GM12864 (cell line): ENCODE measurements at regions not wholly inside any gene's neighbourhood (a gene's known extent, or its start where the extent isn't known, plus 50 kb on each side); places are given as distances from the start of the nearest gene placed in this dataset.
A peak's percentile ranks its signal among the peaks of the same experiment; 100 is the strongest.

Experiments
- DNase-seq: peaks from one replicate; pipeline ENCODE4 v3.0.0-alpha.2; 2011; ENCODE audit warnings: low read depth
- H3K4me3 ChIP-seq: 2 replicates; pipeline ENCODE4 v1.5.1; 2011; ENCODE audit warnings: mild to moderate bottlenecking, low read depth, low read length, control low read depth
- CTCF ChIP-seq: IDR thresholded peaks from 2 replicates; pipeline ENCODE4 v1.5.1; 2011; ENCODE audit warnings: low read depth, mild to moderate bottlenecking, moderate library complexity, low read length, control low read depth, inconsistent platforms; ENCODE audit errors: missing control alignments

GRCh38 chr16:17566656-17567450, 96.1 kb upstream of the XYLT1 start:
- TF ChIP-seq CTCF = no peak
- DNase-seq = no peak
- H3K4me3 ChIP-seq = no peak overlapping the region

- no peak overlapping the region for H3K4me3 ChIP-seq
- no peak for DNase-seq
- no peak for TF ChIP-seq CTCF
Measured at GRCh38 chr16:17566075-17566474, 95.3 kb upstream of the XYLT1 start.

GRCh38 chr16:17565605-17566004, 94.8 kb upstream of the XYLT1 start:
- H3K4me3 ChIP-seq = no peak overlapping the region
- no peak for DNase-seq
- peak; percentile 12 for TF ChIP-seq CTCF

GRCh38 chr16:17564856-17565255, 94.1 kb upstream of the XYLT1 start:
- no peak overlapping the region for H3K4me3 ChIP-seq
- no peak for TF ChIP-seq CTCF
- DNase-seq = no peak

GRCh38 chr16:17563323-17564091, 92.7 kb upstream of the XYLT1 start:
- no peak for TF ChIP-seq CTCF
- no peak for DNase-seq
- no peak overlapping the region for H3K4me3 ChIP-seq

GRCh38 chr16:17561056-17561455, 90.3 kb upstream of the XYLT1 start:
- no peak overlapping the region for H3K4me3 ChIP-seq
- DNase-seq = no peak
- no peak for TF ChIP-seq CTCF
